Endodermal cell (in vitro differentiated cells): ENCODE measurements at regions not wholly inside any gene's neighbourhood (a gene's known extent, or its start where the extent isn't known, plus 50 kb on each side); places are given as distances from the start of the nearest gene placed in this dataset.

Experiments
- DNase-seq: peaks from one replicate; pipeline ENCODE4 v3.0.0-alpha.2; 2017
- H3K27ac ChIP-seq: 2 replicates; pipeline ENCODE4 v1.5.1; 2013; ENCODE audit warnings: mild to moderate bottlenecking, low read depth, low read length, moderate library complexity
- H3K27me3 ChIP-seq: 2 replicates; pipeline ENCODE4 v1.6.1; 2013; ENCODE audit warnings: mild to moderate bottlenecking, low read length, moderate library complexity; ENCODE audit not compliant: insufficient read depth, control insufficient read depth, poor library complexity, severe bottlenecking
- H3K36me3 ChIP-seq: 2 replicates; pipeline ENCODE4 v1.7.0; 2013; ENCODE audit warnings: mild to moderate bottlenecking, low read length, moderate library complexity; ENCODE audit not compliant: control insufficient read depth, insufficient read depth
- H3K4me1 ChIP-seq: one replicate; pipeline ENCODE4 v1.7.0; 2013; ENCODE audit warnings: low read length; ENCODE audit not compliant: control insufficient read depth, insufficient read depth
- H3K4me3 ChIP-seq: 2 replicates; pipeline ENCODE4 v1.5.1; 2013; ENCODE audit warnings: mild to moderate bottlenecking, low read length, moderate library complexity
- H3K9ac ChIP-seq: 2 replicates; pipeline ENCODE4 v1.6.1; 2013; ENCODE audit warnings: mild to moderate bottlenecking, low read length, moderate library complexity; ENCODE audit not compliant: poor library complexity, severe bottlenecking; ENCODE audit errors: extremely low read depth
- H3K9me3 ChIP-seq: 2 replicates; pipeline ENCODE4 v1.6.1; 2013; ENCODE audit warnings: mild to moderate bottlenecking, low read length, moderate library complexity; ENCODE audit not compliant: control insufficient read depth
- H3K27ac Mint-ChIP-seq: 2 replicates; pipeline ENCODE4 v1.8.0; 2020; ENCODE audit warnings: mixed read lengths
- H3K27me3 Mint-ChIP-seq: 2 replicates; pipeline ENCODE4 v1.8.0; 2021; ENCODE audit warnings: mild to moderate bottlenecking, mixed read lengths; ENCODE audit not compliant: insufficient read depth
- H3K36me3 Mint-ChIP-seq: 2 replicates; pipeline ENCODE4 v1.8.0; 2020; ENCODE audit warnings: low read depth, mixed read lengths
- H3K4me1 Mint-ChIP-seq: 2 replicates; pipeline ENCODE4 v1.8.0; 2020; ENCODE audit warnings: mixed read lengths
- H3K4me3 Mint-ChIP-seq: 2 replicates; pipeline ENCODE4 v1.8.0; 2020; ENCODE audit warnings: mild to moderate bottlenecking, moderate library complexity, mixed read lengths
- H3K9me3 Mint-ChIP-seq: 2 replicates; pipeline ENCODE4 v1.8.0; 2020; ENCODE audit warnings: mild to moderate bottlenecking, mixed read lengths
- WGBS, 2 experiments: methylation state at CpG; one replicate each; pipeline versions ENCODE4 v1.1.5 to v1.1.7; 2013; ENCODE audit warnings: missing lambda C conversion rate in 2 of 2, mixed read lengths in 1 of 2; ENCODE audit not compliant: insufficient coverage in 1 of 2, insufficient read length in 1 of 2; 5-methylcytosine and 5-hydroxymethylcytosine counted together
- TF ChIP-seq, protein P1 (sequence below): fragments of 200-600 bp; sonication (generic); conservative IDR thresholded peaks from 2 replicates; pipeline ENCODE4 v1.5.0; 2021; ENCODE audit warnings: antibody characterized with exemption, mild to moderate bottlenecking

GRCh38 chr6:91827151-91827550 lies 1240.3 kb upstream of the MAP3K7 start:
- Histone ChIP-seq H3K36me3 (no peaks in the 10 kb centered on the region), H3K27ac (no peak overlapping the region), H3K9me3 (no peaks in the 10 kb centered on the region), H3K4me3 (no peak overlapping the region), H3K4me1 (no peaks in the 10 kb centered on the region), H3K9ac (no peak overlapping the region), H3K27me3 (no peaks in the 10 kb centered on the region)
- TF ChIP-seq, protein P1, sequence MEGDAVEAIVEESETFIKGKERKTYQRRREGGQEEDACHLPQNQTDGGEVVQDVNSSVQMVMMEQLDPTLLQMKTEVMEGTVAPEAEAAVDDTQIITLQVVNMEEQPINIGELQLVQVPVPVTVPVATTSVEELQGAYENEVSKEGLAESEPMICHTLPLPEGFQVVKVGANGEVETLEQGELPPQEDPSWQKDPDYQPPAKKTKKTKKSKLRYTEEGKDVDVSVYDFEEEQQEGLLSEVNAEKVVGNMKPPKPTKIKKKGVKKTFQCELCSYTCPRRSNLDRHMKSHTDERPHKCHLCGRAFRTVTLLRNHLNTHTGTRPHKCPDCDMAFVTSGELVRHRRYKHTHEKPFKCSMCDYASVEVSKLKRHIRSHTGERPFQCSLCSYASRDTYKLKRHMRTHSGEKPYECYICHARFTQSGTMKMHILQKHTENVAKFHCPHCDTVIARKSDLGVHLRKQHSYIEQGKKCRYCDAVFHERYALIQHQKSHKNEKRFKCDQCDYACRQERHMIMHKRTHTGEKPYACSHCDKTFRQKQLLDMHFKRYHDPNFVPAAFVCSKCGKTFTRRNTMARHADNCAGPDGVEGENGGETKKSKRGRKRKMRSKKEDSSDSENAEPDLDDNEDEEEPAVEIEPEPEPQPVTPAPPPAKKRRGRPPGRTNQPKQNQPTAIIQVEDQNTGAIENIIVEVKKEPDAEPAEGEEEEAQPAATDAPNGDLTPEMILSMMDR: no peak
- H3K27ac Mint-ChIP-seq: no peak overlapping the region
- no peak for DNase-seq
- H3K36me3 Mint-ChIP-seq: no peaks in the 10 kb centered on the region
- no peaks in the 10 kb centered on the region for H3K27me3 Mint-ChIP-seq
- H3K4me3 Mint-ChIP-seq: no peak overlapping the region
- H3K4me1 Mint-ChIP-seq: no peaks in the 10 kb centered on the region
- H3K9me3 Mint-ChIP-seq: no peaks in the 10 kb centered on the region
- WGBS, 2 experiments: 100% methylated on average over 1 of the region's 2 CpGs; no CpG with 5 or more reads in 1 of the 2 experiments

DNA sequence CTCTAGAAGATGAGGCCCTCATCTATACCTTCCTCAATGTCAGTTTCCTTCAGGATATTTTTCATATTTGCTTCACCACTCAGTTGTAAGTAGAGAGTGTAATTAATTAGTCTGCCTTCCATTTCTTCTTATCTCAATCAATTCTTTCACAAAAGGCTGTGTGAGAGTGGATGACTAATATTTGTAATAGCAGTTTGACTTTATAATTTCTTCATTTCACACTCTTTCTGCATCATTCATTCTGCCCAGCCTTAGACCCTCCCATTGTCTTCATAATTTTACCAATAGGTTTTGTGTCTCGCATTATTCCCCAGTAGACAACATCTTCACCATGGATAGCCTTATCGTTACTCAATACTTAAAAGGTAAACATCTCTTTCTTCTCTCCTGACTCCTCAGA lies 1239.3 kb upstream of the MAP3K7 start:
- Histone ChIP-seq H3K27ac (no peak overlapping the region), H3K36me3 (no peaks in the 10 kb centered on the region), H3K4me1 (no peaks in the 10 kb centered on the region), H3K9me3 (no peaks in the 10 kb centered on the region), H3K27me3 (no peaks in the 10 kb centered on the region), H3K4me3 (no peak overlapping the region), H3K9ac (no peak overlapping the region)
- H3K9me3 Mint-ChIP-seq: no peaks in the 10 kb centered on the region
- H3K4me1 Mint-ChIP-seq: no peaks in the 10 kb centered on the region
- H3K4me3 Mint-ChIP-seq: no peak overlapping the region
- no peaks in the 10 kb centered on the region for H3K36me3 Mint-ChIP-seq
- WGBS, 2 experiments: 89 to 96% methylated on average over 2 of the region's 2 CpGs
- DNase-seq: no peak
- H3K27me3 Mint-ChIP-seq: no peaks in the 10 kb centered on the region
- TF ChIP-seq, protein P1: no peak
- H3K27ac Mint-ChIP-seq: no peak overlapping the region

DNA sequence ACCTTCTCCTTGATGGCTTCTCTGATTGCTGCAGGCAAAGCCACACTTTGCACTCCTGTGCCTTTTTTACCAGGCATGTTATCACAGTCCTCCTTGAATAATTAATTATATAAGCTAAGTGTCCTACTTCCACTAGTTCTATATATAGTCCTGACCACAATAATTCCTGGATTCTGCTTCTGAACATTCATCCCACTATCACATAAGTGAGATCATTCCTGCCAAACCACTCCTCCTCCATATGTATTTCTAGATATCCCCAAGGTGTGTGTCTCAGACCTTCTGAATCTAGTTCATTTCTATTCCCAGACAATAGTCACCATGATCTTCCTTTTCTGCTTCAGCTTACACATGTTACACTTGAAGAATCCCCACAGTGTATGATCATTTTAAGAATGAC lies 1237.5 kb upstream of the MAP3K7 start:
- Histone ChIP-seq H3K4me3 (no peak overlapping the region), H3K9ac (no peak overlapping the region), H3K4me1 (no peaks in the 10 kb centered on the region), H3K27me3 (no peaks in the 10 kb centered on the region), H3K27ac (no peak overlapping the region), H3K36me3 (no peaks in the 10 kb centered on the region), H3K9me3 (no peaks in the 10 kb centered on the region)
- H3K4me3 Mint-ChIP-seq: no peak overlapping the region
- no peaks in the 10 kb centered on the region for H3K27me3 Mint-ChIP-seq
- H3K4me1 Mint-ChIP-seq: no peaks in the 10 kb centered on the region
- no peak overlapping the region for H3K27ac Mint-ChIP-seq
- no peak for DNase-seq
- H3K36me3 Mint-ChIP-seq: no peaks in the 10 kb centered on the region
- H3K9me3 Mint-ChIP-seq: no peaks in the 10 kb centered on the region
- TF ChIP-seq, protein P1: no peak
